Activated gamma-delta T cell treated with anti-CD3 and anti-CD28 coated beads, Interleukin-2, amount 50 U/mL, for 16 hours (primary cell): ENCODE measurements at regions not wholly inside any gene's neighbourhood (a gene's known extent, or its start where the extent isn't known, plus 50 kb on each side); places are given as distances from the start of the nearest gene placed in this dataset.
"Not testable (repeated sequence)": the region's sequence is repeated elsewhere in the genome, so short reads cannot be mapped to it uniquely, and the experiment has no call there.

Experiments used
- DNase-seq: peaks from one replicate; pipeline ENCODE4 v3.0.0-alpha.2; 2020; ENCODE audit warnings: low read depth

- no peak for DNase-seq
These were observed 107.6 kb downstream of the GOSR1 start for GRCh38 chr17:30584810-30585209.

DNA sequence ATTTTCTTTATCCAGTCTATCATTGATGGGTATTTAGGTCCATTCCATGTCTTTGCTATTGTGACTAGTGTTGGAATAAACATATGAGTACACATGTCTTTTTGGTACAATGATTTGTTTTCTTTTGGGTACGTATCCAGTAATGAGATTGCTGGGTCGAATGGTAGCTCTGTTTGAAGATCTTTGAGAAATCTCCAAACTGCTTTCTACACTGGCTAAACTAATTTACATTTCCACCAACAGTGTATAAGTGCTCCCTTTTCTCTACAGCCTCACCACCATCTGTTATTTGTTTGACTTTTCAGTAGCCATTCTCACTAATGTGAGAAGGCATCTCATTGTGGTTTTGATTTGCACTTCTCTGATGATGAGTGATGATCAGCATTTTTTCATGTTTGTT is 103.7 kb downstream of the GOSR1 start:
- no peak for DNase-seq

- DNase-seq = no peak
These were observed 102.6 kb downstream of the GOSR1 start for GRCh38 chr17:30579610-30580315.

DNA sequence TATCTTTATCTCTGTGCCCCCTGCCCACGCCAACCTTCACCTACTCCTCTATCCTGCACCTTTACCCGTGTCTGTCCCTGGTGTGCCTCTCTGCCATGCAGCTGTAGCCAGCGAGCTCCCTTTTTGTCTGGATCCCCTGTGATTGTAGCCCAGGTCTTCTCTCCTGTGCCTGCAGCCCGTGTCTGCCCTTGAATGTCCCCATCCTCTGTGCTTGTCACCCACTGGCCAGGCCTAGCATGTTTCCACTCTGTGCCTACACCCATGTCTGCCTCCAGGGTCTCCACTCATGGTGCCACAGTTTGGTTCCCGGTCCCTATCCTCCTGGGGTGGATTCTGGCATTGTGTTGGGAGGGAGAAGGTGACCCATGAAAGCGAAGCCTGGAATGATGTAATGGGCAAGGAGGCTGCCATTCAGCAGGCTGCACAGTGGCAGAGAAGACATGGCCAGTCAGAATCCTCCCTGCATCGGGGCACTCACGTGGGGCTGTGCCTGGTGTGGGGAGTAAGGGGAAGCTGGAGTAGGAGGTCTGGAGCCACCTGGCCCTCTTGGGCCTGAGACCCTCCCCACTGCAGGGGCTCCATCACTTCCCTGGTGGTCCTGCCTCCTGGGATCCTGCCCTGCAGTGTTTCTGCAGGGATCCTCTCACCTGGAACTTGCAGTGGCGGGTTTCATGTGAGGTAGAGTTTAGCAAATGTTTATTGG is 101.0 kb downstream of the GOSR1 start:
- not testable (repeated sequence) for DNase-seq
